ENCODE measurements at regions not wholly inside any gene's neighbourhood (a gene's known extent, or its start where the extent isn't known, plus 50 kb on each side); places are given as distances from the start of the nearest gene placed in this dataset.
"Not testable (repeated sequence)": the region's sequence is repeated elsewhere in the genome, so short reads cannot be mapped to it uniquely, and the experiment has no call there.

DNA sequence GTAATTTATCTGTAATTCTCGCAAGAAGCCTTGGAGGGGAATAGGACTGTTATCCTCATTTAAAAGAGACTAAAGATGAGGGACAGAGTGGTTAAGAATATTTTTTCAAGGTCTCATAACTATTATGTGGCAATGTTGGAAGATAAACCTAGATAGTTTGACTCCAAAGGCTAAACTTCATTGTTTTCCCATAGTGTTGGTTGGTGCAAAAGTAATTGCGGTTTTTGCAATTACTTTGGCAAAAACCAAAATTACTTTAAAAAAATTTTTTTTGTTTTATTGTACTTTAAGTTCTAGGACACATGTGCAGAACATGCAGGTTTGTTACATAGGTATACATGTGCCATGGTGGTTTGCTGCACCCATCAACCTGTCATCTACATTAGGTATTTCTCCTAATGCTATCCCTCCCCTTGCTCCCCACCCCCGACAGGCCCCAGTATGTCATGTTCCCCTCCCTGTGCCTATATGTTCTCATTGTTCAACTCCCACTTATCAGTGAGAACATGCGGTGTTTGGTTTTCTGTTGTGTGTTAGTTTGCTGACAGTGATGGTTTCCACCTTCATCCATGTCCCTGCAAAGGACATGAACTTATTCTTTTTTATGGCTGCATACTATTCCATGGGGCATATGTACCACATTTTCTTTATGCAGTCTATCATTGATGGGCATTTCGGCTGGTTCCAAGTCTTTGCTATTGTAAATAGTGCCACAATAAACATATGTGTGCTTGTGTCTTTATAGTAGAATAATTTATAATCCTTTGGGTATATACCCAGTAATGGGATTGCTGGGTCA is 72.9 kb upstream of the TBX18 start:
- not testable (repeated sequence) for TF ChIP-seq EZH2 (IDR thresholded peaks at IDR 0.05; ENCODE audit: insufficient read depth, low read length)
- TF ChIP-seq, protein P1, sequence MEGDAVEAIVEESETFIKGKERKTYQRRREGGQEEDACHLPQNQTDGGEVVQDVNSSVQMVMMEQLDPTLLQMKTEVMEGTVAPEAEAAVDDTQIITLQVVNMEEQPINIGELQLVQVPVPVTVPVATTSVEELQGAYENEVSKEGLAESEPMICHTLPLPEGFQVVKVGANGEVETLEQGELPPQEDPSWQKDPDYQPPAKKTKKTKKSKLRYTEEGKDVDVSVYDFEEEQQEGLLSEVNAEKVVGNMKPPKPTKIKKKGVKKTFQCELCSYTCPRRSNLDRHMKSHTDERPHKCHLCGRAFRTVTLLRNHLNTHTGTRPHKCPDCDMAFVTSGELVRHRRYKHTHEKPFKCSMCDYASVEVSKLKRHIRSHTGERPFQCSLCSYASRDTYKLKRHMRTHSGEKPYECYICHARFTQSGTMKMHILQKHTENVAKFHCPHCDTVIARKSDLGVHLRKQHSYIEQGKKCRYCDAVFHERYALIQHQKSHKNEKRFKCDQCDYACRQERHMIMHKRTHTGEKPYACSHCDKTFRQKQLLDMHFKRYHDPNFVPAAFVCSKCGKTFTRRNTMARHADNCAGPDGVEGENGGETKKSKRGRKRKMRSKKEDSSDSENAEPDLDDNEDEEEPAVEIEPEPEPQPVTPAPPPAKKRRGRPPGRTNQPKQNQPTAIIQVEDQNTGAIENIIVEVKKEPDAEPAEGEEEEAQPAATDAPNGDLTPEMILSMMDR (IDR thresholded peaks at IDR 0.05; ENCODE audit: insufficient read depth, low read depth, low read length), result not testable (repeated sequence)
